ENCODE measurements at regions not wholly inside any gene's neighbourhood (a gene's known extent, or its start where the extent isn't known, plus 50 kb on each side); places are given as distances from the start of the nearest gene placed in this dataset.

DNA sequence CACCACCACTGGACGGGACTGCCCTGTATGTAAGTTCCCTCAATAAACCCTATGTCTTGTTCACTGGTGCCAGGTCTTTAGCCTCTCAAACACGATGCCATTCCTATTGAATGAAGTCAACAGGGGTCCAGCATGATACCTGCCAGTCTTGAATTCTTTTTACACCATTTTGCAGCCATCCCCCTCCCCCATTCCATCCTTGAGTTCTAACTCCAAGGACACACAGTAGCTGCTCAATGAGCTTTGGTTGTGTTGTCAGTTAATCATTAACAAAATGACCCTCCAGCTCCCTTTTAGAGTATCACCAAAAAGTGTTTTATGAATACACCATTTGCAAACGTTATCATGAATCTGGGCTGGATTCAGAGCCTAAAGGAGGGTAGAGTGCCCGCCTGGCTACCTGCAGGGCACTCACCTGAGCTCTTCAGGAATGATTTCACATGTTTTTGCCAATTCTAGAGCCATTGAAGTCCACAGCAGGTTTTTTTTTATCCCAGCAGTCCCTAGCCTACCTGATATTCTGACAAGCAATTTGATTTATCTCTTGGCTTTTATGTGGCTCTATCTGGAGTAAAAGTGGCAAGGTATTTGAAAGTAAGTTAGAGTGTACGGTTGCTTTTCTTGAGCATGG, 271.8 kb downstream of the SMARCA2 start:
- FAIRE-seq (no peak), DNase-seq (ENCODE audit: low read depth, low spot score) (no peak)
- Histone ChIP-seq H3K4me2 (ENCODE audit: insufficient read depth, low read length) (no peak overlapping the region), H3K4me3 (replicated peaks in 1 of 3; ENCODE audit: insufficient read depth in 1 of 3, low read depth in 1 of 3, low read length in 3 of 3) (no peak overlapping the region), H3K9me3 (replicated peaks; ENCODE audit: control insufficient read depth, insufficient read depth, low read length) (no peaks in the 10 kb centered on the region), H4K20me1 (replicated peaks; ENCODE audit: control insufficient read depth, extremely low read depth, insufficient read depth, low read length) (no peaks in the 10 kb centered on the region), H3K9ac (replicated peaks; ENCODE audit: extremely low read depth, insufficient read depth, low read length) (no peak overlapping the region), H3K79me2 (ENCODE audit: control insufficient read depth, insufficient read depth, low read length) (no peaks in the 10 kb centered on the region), H2AFZ (ENCODE audit: low read depth, low read length) (no peak overlapping the region), H3K4me1 (ENCODE audit: control insufficient read depth, extremely low read depth, insufficient read depth, low read length) (no peaks in the 10 kb centered on the region), H3K9me1 (replicated peaks; ENCODE audit: control insufficient read depth, extremely low read depth, insufficient read depth, low read length) (no peaks in the 10 kb centered on the region), H3K36me3 (ENCODE audit: control insufficient read depth in 2 of 2, extremely low read depth in 1 of 2, insufficient read depth in 2 of 2, low read length in 2 of 2) (no peaks in the 10 kb centered on the region), H3K27ac (ENCODE audit: insufficient read depth, low read depth, low read length) (no peak overlapping the region), H3K27me3 (ENCODE audit: control insufficient read depth in 2 of 2, insufficient read depth in 2 of 2, low read length in 2 of 2) (no peaks in the 10 kb centered on the region)
- intact Hi-C loops (cut with micrococcal nuclease): no loop called here
- BruUV-seq (replicated peaks): no TSS peak
- dilution Hi-C loops (cut with MboI; ENCODE audit: extremely low pct_ligation_motif_present, low sequenced_read_pairs): no loop called here
- POLR2A ChIA-PET: no interaction called here
- TF ChIP-seq POLR2A (IDR thresholded peaks at IDR 0.05; ENCODE audit: low read depth, low read length): no peak
- TF ChIP-seq MYC (IDR thresholded peaks at IDR 0.05; ENCODE audit: low read depth, low read length): no peak
- TF ChIP-seq FOS (IDR thresholded peaks at IDR 0.05; ENCODE audit: borderline replicate concordance, insufficient read depth, low read length): no peak
- no peak for TF ChIP-seq JUN (IDR thresholded peaks at IDR 0.05; ENCODE audit: borderline replicate concordance, insufficient read depth, insufficient read length, low read depth)
- TF ChIP-seq, protein P1, sequence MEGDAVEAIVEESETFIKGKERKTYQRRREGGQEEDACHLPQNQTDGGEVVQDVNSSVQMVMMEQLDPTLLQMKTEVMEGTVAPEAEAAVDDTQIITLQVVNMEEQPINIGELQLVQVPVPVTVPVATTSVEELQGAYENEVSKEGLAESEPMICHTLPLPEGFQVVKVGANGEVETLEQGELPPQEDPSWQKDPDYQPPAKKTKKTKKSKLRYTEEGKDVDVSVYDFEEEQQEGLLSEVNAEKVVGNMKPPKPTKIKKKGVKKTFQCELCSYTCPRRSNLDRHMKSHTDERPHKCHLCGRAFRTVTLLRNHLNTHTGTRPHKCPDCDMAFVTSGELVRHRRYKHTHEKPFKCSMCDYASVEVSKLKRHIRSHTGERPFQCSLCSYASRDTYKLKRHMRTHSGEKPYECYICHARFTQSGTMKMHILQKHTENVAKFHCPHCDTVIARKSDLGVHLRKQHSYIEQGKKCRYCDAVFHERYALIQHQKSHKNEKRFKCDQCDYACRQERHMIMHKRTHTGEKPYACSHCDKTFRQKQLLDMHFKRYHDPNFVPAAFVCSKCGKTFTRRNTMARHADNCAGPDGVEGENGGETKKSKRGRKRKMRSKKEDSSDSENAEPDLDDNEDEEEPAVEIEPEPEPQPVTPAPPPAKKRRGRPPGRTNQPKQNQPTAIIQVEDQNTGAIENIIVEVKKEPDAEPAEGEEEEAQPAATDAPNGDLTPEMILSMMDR (IDR thresholded peaks at IDR 0.05; ENCODE audit: extremely low read depth in 1 of 2, insufficient read depth in 1 of 2, low read depth in 1 of 2, low read length in 2 of 2): no peak
- TF ChIP-seq, protein P2, sequence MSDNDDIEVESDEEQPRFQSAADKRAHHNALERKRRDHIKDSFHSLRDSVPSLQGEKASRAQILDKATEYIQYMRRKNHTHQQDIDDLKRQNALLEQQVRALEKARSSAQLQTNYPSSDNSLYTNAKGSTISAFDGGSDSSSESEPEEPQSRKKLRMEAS (IDR thresholded peaks at IDR 0.05; ENCODE audit: insufficient read depth, insufficient read length): no peak
- no peak for TF ChIP-seq EZH2 (IDR thresholded peaks at IDR 0.05; ENCODE audit: borderline replicate concordance, low read depth, low read length, severe bottlenecking)
- TF ChIP-seq GATA2 (IDR thresholded peaks at IDR 0.05; ENCODE audit: insufficient read depth, insufficient read length, low read depth, low read length): no peak
- TF ChIP-seq POLR2AphosphoS5 (IDR thresholded peaks at IDR 0.05; ENCODE audit: insufficient read depth, low read depth, low read length): no peak
- CTCF ChIA-PET: no interaction called here
